ENCODE measurements at regions not wholly inside any gene's neighbourhood (a gene's known extent, or its start where the extent isn't known, plus 50 kb on each side); places are given as distances from the start of the nearest gene placed in this dataset.

GRCh38 chr10:3931224-3931623, 146.2 kb upstream of the KLF6 start:
- intact Hi-C loops (cut with DNase I) = loop anchor here in 2 of 4 donors (10.0 kb wide), 1 partner anchor 146 kb away; the partner anchor contains the start of gene KLF6 (in 2 of the 2)

GRCh38 chr10:3928569-3928968, 143.6 kb upstream of the KLF6 start:
- 82 to 91% (median 89%) methylated on average over 2 of the region's 2 CpGs for WGBS, 3 donors
- intact Hi-C loops (cut with DNase I) = no loop called here
- H3K4me3 ChIP-seq = no peak overlapping the region
- H3K27ac ChIP-seq = no peak overlapping the region
- H3K27me3 ChIP-seq = no peaks in the 10 kb centered on the region
- DNase-seq = no peak
- H3K36me3 ChIP-seq = no peaks in the 10 kb centered on the region
- no peaks in the 10 kb centered on the region for H3K9me3 ChIP-seq
- TF ChIP-seq EP300 (IDR thresholded peaks at IDR 0.05) = no peak
- no peak for TF ChIP-seq POLR2A (IDR thresholded peaks at IDR 0.05)
- no peak for TF ChIP-seq CTCF (IDR thresholded peaks at IDR 0.05)
- H3K4me1 ChIP-seq (ENCODE audit: insufficient read depth) = no peaks in the 10 kb centered on the region

More at GRCh38 chr10:3931224-3931623, 146.2 kb upstream of the KLF6 start:
- Histone ChIP-seq H3K9me3 (no peaks in the 10 kb centered on the region), H3K4me3 (no peak overlapping the region), H3K36me3 (no peaks in the 10 kb centered on the region), H3K4me1 (ENCODE audit: insufficient read depth) (peaks cover 4% of the 10 kb centered on the region), H3K27me3 (no peaks in the 10 kb centered on the region), H3K27ac (no peak overlapping the region)
- DNase-seq = no peak
- no peak for TF ChIP-seq EP300 (IDR thresholded peaks at IDR 0.05)
- no peak for TF ChIP-seq POLR2A (IDR thresholded peaks at IDR 0.05)
- TF ChIP-seq CTCF (IDR thresholded peaks at IDR 0.05) = no peak
- WGBS, 3 donors = 85 to 91% (median 88%) methylated on average over 6 of the region's 6 CpGs

- H3K4me3 ChIP-seq = no peak overlapping the region
- no peaks in the 10 kb centered on the region for H3K27me3 ChIP-seq
- intact Hi-C loops (cut with DNase I) = no loop called here
- H3K9me3 ChIP-seq = no peaks in the 10 kb centered on the region
- no peaks in the 10 kb centered on the region for H3K36me3 ChIP-seq
- no peak for DNase-seq
- TF ChIP-seq CTCF (IDR thresholded peaks at IDR 0.05) = no peak
- H3K27ac ChIP-seq = no peak overlapping the region
- 49 to 58% (median 51%) methylated on average over 3 of the region's 3 CpGs for WGBS, 3 donors
- no peaks in the 10 kb centered on the region for H3K4me1 ChIP-seq (ENCODE audit: insufficient read depth)
Observed at GRCh38 chr10:3928078-3928477, 143.1 kb upstream of the KLF6 start.

- no peaks in the 10 kb centered on the region for H3K4me1 ChIP-seq (ENCODE audit: insufficient read depth)
- no peak overlapping the region for H3K27ac ChIP-seq
- DNase-seq = no peak
- whole genome bisulfite sequencing, 3 donors = 50 to 64% (median 62%) methylated on average over 18 of the region's 18 CpGs
- intact Hi-C loops (cut with DNase I) = no loop called here
- no peak overlapping the region for H3K4me3 ChIP-seq
- TF ChIP-seq POLR2A (IDR thresholded peaks at IDR 0.05) (no peak), CTCF (IDR thresholded peaks at IDR 0.05) (no peak), EP300 (IDR thresholded peaks at IDR 0.05) (no peak)
- H3K36me3 ChIP-seq = no peaks in the 10 kb centered on the region
- no peaks in the 10 kb centered on the region for H3K9me3 ChIP-seq
- H3K27me3 ChIP-seq = no peaks in the 10 kb centered on the region
Observed at GRCh38 chr10:3926675-3927525, 141.9 kb upstream of the KLF6 start.
